Stimulated activated CD4-positive, alpha-beta T cell treated with anti-CD3 and anti-CD28 coated beads, Interleukin-2, amount 100 ng/mL, for 48 hours (primary cell): ENCODE measurements at regions not wholly inside any gene's neighbourhood (a gene's known extent, or its start where the extent isn't known, plus 50 kb on each side); places are given as distances from the start of the nearest gene placed in this dataset.

Source experiments
- DNase-seq, 2 donors: peaks; one replicate each; pipeline ENCODE4 v3.0.0-alpha.2; 2020

DNA sequence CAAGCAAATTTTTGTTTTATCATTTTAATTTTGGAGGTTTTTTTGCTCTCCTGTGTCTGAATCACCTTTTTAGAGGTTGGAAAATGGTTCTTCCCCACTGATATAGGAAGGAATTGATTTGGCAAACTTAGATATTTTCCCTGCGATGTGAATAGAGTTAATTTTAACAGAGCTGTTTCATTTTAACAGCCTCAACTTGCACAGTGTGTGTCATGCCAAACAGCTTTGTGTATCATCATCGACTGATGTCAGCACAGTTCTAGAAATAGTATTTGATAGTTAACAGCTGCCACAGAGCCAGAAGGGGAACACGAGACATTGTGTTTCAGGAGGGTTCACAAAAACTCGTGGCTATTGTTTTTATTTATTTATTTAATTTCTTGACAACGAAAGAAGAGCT, 243.1 kb upstream of the FOXN3 start:
- no peak for DNase-seq

DNA sequence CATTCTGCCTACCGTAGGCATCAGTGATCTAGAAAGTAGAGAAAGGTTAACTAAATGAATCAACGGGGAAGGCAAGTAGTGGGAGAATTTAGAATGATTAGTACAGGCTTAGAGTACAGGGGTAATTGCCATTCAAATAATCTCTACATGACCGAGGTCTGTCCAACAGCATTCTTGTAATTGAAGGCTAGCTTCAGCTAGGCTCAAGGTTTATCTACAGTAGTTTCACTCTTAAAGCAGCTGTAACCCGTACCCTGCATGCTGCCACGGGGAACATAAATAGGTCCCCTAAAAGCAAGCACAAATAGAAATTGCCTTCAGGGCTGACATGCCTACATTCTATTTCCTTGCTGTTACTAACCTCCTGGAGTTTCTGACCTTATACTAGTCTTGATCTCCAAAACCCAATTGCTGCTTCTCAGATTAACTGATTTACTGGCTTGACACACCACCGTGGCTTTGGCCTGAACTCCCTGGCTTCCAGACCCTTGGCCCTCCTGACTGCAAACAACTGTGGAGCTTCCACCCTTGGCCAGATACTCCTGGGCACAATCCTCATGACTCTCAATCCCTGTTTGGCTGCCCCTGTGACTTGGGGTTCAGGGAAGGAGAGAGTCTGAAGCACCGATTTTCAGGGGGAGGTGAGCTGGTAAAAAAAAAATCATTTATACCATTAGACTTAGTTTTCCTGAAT, 242.1 kb upstream of the FOXN3 start:
- DNase-seq = no peak

DNA sequence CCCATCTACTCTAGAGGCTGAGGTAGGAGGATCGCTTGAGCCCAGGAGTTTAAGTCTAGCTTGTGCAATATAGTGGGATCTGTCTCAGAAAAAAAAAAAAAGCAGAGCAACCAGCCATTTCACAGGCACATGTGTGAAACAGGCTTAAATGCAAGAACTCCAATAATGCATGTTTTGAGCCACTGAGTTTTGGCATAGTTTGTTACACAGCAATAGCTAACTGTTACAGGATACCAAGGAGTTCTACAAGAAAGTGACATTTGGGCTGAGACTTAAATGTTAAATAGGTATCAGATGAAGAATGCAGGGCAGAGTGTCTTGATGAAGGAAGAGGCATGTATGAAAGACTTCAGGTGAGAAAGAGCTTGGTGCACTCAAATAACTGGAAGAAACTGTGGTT, 240.0 kb upstream of the FOXN3 start:
- no peak for DNase-seq

DNA sequence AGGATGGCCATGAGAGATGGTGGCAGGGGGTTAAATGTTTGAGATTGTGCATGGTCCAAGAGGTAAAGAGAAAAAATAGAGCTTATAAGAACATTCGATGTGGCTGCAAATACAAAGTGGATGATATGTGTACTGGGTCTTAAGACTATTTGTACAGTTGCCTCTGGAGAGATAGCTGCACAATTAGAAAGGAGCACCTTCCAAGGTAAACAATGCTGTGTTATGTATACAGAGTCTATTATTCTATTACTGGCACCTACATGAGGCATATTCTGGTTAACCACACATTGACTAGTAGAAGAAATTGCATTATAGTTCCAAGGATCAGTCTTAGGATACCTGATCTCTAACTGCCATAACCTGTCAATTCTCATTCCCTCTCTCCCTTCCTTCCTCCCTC, 238.0 kb upstream of the FOXN3 start:
- no peak for DNase-seq

DNA sequence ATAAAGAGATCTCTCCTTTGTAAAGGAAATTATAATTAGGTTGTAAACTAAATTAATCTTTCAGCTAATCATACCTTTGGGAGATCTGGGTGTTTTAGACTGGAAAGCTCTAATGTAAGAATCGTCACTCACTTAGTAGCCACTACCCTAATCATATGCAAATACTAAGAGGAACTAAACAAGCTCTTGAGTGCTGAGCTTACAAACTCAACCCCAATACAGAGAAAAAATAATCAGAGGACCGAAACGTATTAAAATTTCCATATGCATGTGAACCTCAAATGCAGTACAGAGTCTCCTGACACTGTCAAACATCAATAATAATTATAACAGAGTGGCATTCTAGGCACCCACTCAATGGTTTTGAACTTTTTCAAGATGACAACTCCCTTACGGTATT, 235.3 kb upstream of the FOXN3 start:
- DNase-seq = no peak

DNA sequence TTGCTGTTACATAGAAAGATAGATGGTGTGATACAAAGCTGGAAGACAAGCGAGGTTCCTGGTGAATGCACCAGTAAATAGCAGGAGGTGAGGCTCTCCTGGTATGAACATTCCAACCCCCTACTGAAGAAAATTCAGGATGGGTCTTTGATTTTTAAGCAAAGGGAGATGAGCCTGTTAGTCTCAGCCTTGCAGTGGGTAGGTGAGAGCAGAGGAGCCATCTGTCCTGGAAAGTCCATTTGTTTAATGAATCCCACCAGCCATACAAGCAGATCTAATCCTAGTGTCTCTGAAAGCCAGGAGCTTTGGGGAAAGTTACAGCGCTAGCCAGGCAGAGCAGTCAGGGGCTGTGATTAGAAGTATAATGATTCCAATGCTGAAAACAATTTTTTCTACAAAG, 234.8 kb upstream of the FOXN3 start:
- no peak for DNase-seq

DNA sequence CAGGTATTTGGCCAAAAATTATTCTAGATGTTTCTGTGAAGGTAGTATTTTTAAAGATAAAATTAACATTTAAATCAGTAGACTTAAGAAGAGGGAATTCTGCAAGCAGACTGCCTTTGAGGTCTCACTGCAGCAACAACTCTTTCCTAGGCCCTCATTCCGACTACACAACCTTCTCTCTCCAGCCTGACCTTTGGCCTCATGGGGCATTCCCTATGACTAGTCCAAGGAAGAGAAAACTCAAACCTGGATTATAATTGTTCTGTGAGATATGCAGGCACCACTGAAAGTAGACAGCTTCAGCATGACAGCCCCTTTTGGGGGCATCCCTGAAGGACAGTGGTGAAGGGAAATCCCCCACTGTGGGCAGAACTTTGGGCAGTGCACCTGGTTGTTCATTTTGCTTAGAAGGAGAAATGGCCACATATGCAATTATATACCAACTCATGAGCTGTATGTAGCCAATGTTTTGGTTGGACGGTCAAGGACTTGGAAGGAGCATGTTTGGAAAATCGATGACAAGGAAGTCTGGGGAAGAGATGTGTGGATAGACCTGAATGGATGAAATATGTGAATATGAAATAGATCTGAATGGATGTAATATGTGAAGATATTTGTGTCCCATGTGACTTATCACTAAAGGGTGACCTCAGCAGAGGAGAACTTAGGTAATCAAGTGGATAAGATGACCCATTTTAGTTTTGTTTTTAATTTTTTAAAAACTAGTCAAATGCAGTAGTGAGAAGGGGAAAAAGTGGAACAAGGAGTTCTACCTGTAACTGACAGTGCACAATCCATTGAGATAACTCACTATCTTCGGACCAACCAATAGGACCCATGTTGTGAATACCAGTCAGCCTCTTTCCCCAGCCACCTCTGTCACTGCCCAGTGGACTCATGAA, 233.3 kb upstream of the FOXN3 start:
- DNase-seq = no peak

DNA sequence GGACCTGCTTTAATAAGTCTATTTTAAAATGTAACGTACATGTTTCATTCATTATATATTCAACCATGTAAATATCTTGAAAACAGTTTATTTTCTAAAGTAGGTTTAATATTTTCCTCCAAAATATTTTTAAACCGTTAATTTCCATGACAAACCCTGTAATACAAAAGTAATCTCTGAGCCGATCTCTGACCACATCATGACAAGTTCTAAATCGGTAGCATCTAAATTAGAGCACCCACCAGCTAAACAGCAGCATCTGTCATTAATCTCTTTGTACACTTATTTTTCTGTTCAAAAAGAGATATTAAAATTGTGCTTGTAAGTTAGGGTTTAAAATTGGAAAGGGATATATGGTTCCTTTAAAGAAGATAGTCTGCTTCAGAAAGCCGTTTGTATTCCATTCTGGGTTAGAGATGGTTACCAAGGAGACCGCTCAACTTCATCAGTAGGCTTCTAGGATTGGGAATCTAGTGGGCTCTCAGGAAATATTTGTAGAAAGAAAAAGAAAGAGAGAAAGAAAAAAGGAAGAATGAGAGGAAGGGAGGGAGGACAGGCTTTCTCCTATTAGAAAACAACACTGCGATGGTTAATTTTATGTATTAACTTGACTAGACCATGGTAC, 232.5 kb upstream of the FOXN3 start:
- DNase-seq = no peak

DNA sequence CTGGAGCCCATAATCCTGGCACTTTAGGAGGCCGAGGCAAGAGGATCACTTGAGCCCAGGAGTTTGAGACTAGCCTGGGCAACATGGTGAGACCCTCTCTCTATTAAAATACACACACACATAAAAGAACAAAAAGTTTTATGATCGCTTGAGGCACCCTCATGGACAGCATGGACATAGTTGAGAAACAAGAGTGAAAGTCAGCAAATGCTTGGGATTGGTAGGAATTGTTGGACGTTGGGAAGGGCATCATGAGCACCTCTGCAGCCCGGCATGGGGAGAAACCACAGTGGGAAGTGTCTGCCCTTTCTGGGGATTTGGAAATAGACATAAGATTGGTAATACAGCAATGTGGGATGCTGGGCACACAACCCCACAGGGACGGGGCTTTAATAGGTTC, 231.9 kb upstream of the FOXN3 start:
- DNase-seq = no peak

DNA sequence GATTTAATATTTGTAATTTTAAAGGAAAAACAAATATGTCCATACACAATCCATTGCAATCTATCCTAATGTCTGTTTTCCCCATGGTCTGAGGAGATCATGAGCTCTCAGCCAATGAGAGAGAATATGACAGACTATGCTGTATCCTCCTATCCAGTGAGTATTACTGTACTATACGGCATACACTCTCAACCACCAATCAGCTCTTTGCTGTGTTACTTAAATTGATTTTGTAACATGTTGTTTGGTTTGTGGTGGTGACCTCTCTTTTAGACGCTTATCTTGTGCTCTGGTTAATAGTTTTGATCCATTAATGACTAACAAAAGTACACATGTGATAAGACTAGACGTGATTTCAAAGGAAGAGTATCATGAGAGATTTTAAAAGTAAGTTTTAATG, 231.5 kb upstream of the FOXN3 start:
- no peak for DNase-seq

DNA sequence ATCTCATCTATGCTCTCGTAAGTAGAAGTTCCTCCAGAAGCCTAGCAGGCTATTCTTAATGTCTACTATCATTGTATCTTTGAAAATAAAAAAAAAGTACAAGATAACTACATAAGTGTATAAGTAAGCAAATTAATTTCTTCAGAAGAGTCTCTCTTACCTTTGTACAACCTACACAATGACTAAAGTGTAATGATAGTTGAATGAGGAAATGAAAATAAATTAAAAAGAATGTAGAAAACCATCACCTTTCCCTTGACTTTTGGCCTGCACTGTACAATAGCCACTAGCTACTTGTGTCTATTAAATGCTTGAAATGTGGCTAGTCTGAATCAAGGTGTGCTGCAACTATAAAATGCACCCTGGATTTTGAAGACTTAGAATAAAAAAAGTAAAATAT, 229.9 kb upstream of the FOXN3 start:
- DNase-seq = no peak

DNA sequence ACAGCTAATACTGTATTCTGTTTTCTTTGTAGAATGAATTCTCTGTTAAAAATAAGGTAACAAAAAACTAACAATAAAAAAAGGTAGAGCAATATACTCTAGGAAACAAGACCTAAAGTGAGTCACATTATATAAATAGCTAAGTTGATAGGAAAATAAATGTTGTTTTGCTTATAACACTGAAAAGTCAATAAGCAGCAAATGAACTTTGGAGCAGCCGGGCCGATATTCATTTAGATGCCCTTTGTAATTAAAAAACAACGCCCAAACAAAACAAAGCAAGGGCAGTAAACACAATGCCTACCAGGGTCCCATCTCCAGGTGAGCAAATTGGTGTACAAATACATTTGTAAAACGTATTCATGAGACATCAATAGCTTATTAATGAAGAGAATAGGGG, 227.6 kb upstream of the FOXN3 start:
- DNase-seq = no peak

DNA sequence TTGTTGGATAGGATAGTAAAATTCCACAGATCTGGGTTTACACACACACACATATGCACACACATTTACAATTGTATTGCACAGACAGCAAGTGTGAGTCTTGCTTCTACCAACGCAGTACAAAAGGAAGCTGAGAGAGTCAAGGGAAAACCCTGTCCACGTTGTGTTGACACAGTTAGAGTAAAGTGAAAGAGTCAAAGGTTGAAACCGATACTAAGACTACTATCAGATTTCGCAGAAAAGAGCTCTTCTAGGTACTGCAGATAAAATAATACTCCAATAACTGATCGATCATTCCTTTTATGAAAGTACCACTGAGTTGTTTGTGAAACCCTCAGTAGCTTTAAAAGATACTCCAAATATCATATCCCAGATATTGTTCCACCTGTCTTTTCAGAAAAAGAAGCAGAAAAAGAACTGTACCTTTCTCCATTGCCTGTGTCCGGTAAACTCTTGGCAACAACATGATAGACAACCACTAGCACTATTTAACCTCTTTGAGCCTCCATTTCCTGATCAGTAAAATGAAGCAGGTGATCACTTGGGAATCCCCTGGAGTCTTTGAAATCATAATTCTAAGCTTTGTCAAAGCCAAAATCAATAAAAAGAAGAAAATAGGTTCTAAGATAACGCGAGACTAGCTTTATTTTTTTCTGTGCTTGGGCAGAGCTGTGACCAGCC, 224.6 kb upstream of the FOXN3 start:
- no peak for DNase-seq

DNA sequence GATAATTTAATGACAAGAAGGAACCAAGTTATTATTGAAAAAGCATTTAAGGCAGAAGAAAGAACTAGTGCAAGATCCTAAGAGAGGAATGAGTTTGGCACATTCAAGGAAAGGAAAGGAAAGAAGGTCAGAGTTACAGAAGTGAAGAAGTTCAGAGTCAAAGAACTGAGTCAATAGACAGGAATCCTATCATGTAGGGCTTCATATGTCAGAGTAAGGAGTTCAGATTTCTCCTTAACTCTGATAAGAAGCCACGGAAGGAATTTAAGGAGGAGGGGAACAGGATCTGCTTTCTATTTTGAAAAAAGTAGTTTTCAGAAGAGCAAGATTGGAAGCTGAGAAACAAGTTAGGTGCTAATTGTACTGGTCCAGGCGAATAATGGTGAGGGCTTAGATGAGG, 223.1 kb upstream of the FOXN3 start:
- no peak for DNase-seq

DNA sequence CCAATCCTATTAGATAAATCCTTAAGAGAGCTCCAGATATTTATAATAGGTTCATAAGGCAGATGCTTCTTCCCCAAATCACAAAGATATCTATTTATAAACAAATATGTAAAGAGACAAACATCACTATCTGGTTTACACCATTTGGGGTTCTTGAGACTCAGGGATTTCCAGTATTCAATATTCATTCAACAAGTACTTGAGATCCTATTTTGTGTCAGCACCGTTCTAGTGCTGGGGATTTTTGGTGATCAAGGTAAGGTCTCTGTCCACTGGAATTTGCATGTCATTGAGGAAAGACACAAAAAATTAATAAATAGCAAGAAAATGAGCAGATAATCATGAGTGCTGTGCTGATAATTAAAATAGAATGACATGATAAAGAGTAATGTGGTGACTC, 222.7 kb upstream of the FOXN3 start:
- no peak for DNase-seq

DNA sequence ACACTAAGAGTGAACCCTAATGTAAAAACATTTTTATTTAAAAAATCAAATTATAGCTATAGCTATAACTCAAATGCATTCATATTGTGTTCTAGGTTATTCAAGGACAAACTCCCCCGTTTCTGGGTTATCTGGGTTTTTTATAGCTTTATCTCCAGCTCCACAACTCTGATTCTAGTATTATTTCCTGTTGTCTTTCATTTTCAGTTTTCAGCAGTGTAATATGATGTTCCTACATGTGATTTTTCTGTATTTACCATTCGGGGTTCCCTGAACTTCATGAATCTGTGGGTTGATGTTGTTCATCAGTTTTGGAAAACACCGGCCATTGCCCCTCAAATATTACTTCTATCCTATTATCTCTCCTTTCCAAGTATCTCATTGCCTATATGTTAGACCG, 221.9 kb upstream of the FOXN3 start:
- no peak for DNase-seq

DNA sequence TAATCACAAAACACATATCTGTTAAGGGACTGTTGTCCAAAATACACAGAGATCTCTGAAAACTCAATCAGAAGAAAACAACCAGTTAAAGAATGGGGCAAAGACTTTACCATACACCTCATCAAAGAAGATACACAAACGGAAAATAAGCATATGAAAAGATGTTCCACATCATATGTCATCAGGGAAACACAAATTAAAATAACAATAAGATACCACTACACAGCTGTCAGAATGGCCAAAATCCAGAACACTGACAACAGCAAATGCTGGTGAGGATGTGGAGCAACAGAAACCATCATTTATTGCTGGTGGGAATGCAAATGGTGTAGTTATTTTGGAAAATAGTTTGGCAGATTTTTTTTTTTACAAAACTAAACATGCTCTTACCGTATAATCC, 220.5 kb upstream of the FOXN3 start:
- DNase-seq = no peak

DNA sequence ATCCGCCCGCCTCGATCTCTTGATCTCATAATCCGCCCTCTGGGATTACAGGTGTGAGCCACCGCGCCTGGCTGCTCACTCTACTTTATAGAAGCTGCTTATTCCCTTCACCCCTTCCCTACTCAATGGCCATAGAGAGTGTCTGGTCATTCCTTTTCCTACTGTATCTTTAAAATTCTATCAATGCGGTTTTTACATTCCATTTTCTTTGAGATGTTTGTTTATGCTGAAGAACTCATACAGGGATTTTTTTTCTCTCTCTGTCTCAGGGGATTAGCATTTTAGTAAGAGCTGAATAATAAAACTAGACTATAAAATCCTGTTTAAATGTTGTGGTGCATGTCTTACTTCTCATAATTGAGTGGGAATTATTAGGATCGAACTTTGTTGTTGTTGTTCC, 218.6 kb upstream of the FOXN3 start:
- DNase-seq = no peak

DNA sequence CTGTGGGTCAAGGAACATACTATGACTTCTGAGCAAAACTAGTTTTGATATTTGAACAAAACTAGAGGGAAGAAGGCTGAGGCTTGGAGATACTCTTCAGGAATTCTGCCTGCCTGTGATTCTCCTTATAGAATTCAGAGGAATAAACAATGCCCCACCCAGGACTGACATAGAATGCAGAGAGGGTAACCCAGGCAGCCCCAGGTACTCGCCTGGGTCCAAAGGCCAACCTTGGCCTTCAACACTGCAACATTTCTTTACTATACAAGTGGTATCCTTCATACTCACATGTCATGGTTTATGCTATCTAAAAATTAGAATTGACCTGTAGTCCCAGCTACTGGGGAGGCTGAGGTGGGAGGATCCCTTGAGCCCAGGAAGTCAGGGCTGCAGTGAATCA, 217.0 kb upstream of the FOXN3 start:
- no peak for DNase-seq

DNA sequence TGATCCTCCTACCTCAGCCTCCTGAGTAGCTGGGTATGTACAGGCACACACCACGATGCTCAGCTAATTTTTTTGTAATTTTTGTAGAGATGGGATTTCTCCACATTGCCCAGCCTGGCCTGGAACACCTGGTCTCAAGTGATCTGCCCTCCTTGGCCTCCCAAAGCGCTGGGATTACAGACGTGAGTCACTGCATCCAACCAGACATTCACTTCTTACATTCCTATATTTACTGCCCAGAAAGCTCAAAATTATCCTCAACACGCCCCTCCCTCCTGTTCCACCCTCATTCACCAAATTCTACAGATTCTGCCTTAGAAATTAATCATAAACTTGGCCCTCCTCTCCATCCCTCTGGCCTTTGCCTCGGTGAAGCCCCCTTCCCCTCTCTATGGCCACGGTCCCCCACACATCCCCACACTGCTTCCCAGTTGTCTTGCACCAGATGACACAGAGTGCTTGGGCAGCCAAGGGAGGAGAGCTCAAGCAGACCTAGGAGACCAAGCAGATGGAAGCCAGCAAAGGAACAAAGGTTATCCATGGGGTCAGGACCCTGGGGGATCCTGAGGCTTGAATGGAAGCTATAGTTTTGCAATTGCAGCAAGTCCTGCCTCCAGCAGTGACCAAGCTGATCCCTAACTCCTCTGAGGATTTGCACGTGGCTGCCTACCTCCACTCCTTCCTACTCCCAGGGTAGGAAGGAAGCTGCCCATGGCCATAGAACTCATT, 213.2 kb upstream of the FOXN3 start:
- DNase-seq = no peak

DNA sequence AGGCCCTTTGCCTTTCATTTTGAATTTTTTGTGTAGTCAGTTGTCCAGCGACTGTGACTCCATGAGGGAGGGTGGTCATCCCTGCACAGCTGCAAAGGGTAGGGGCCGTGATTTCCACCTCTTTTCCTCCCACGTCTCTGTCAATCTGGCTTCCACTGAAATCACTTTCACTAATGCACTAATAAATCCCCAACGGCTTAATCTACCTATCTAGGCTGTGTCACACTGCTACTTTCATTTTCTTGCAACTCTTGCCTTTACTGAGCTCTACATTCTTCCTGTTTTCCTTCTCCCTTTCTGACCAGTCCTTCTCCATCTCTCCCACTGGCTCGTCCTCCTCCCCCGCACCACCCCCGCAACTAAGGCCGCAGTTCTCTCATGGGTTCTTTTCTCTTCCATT, 212.3 kb upstream of the FOXN3 start:
- no peak for DNase-seq

DNA sequence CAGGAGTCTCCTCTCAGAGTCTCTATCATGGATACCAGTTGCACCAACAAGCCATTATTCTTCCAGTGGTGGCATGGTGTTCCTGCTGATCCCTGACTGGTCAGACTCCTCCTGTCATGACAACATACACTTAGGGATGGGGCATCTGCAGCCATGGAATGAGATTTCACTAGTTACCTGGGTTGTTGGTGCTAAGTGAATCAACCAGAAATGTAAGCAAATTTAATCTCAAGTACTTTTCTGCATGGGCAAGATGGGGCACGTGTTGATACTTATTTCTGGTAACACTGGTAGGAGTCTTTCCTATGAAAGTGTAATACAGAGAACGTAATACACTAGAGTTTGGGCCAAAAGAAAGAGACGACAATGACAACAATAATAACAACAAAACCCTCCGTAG, 211.5 kb upstream of the FOXN3 start:
- DNase-seq = no peak

DNA sequence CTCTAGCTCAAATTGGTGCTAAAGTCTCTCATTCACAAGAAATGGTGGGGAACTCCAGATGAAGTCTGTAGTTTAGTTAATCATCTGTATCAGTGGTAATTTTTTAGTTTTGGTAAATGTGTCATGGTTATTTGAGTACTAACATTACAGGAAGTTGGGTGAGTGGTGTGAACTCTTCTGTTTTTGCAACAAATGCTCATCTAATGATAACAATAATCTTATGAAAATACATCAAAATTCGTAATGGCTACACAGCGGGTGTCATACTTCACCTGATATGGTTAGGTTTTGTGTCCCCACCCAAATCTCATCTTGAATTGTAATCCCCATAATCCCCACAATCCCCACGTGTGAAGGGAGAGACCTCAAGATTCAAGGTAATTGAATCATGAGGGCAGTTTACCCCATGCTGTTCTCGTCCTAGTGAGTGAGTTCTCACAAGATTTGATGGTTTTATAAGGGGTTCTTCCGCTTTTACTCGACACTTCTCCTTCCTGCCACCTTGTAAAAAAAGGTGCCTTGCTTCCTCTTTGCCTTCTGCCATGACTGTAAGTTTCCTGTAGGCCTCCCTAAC, 209.3 kb upstream of the FOXN3 start:
- no peak for DNase-seq
